ENCODE measurements at regions not wholly inside any gene's neighbourhood (a gene's known extent, or its start where the extent isn't known, plus 50 kb on each side); places are given as distances from the start of the nearest gene placed in this dataset.
A peak's percentile ranks its signal among the peaks of the same experiment; 100 is the strongest.

GRCh38 chr2:64196963-64197362, 52.7 kb upstream of the PELI1 start:
- H3K9me3 ChIP-seq (ENCODE audit: control insufficient read depth, low read length) = no peaks in the 10 kb centered on the region
- H3K4me3 ChIP-seq (ENCODE audit: low read length) = no peak overlapping the region
- no peak overlapping the region for H3K9ac ChIP-seq (ENCODE audit: low read length)
- DNase-seq (ENCODE audit: low read depth) = no peak
- no peaks in the 10 kb centered on the region for H3K27me3 ChIP-seq (replicated peaks; ENCODE audit: control insufficient read depth, insufficient read depth, low read length)
- peaks cover 19% of the 10 kb centered on the region for H3K4me1 ChIP-seq (ENCODE audit: control insufficient read depth, insufficient read depth, low read length)
- H3K36me3 ChIP-seq (ENCODE audit: control insufficient read depth, insufficient read depth, low read length, severe bottlenecking) = no peaks in the 10 kb centered on the region

GRCh38 chr2:64201151-64201550, 56.9 kb upstream of the PELI1 start:
- H3K4me3 ChIP-seq (ENCODE audit: low read length) = no peak overlapping the region
- DNase-seq (ENCODE audit: low read depth) = peak; percentile 32
- no peak overlapping the region for H3K9ac ChIP-seq (ENCODE audit: low read length)
- H3K27me3 ChIP-seq (replicated peaks; ENCODE audit: control insufficient read depth, insufficient read depth, low read length) = no peaks in the 10 kb centered on the region
- H3K36me3 ChIP-seq (ENCODE audit: control insufficient read depth, insufficient read depth, low read length, severe bottlenecking) = no peaks in the 10 kb centered on the region
- peaks cover 36% of the 10 kb centered on the region for H3K4me1 ChIP-seq (ENCODE audit: control insufficient read depth, insufficient read depth, low read length)
- H3K9me3 ChIP-seq (ENCODE audit: control insufficient read depth, low read length) = no peaks in the 10 kb centered on the region

- no peaks in the 10 kb centered on the region for H3K9me3 ChIP-seq (ENCODE audit: control insufficient read depth, low read length)
- peak; percentile 44 for DNase-seq (ENCODE audit: low read depth)
- H3K9ac ChIP-seq (ENCODE audit: low read length) = no peak overlapping the region
- H3K27me3 ChIP-seq (replicated peaks; ENCODE audit: control insufficient read depth, insufficient read depth, low read length) = no peaks in the 10 kb centered on the region
- no peak overlapping the region for H3K4me3 ChIP-seq (ENCODE audit: low read length)
- peaks cover 36% of the 10 kb centered on the region for H3K4me1 ChIP-seq (ENCODE audit: control insufficient read depth, insufficient read depth, low read length)
- no peaks in the 10 kb centered on the region for H3K36me3 ChIP-seq (ENCODE audit: control insufficient read depth, insufficient read depth, low read length, severe bottlenecking)
These were observed 58.1 kb upstream of the PELI1 start for GRCh38 chr2:64202206-64202845.

- no peaks in the 10 kb centered on the region for H3K27me3 ChIP-seq (replicated peaks; ENCODE audit: control insufficient read depth, insufficient read depth, low read length)
- no peaks in the 10 kb centered on the region for H3K36me3 ChIP-seq (ENCODE audit: control insufficient read depth, insufficient read depth, low read length, severe bottlenecking)
- peak; percentile 47 for DNase-seq (ENCODE audit: low read depth)
- no peaks in the 10 kb centered on the region for H3K9me3 ChIP-seq (ENCODE audit: control insufficient read depth, low read length)
- H3K9ac ChIP-seq (ENCODE audit: low read length) = peak overlapping the region; percentile 46
- H3K4me1 ChIP-seq (ENCODE audit: control insufficient read depth, insufficient read depth, low read length) = peaks cover 36% of the 10 kb centered on the region
- H3K4me3 ChIP-seq (ENCODE audit: low read length) = peak overlapping the region; percentile 17
These were observed 59.1 kb upstream of the PELI1 start for GRCh38 chr2:64203131-64203857.

GRCh38 chr2:64203858-64204632, 59.8 kb upstream of the PELI1 start:
- H3K4me1 ChIP-seq (ENCODE audit: control insufficient read depth, insufficient read depth, low read length) = peaks cover 36% of the 10 kb centered on the region
- peak overlapping the region; percentile 46 for H3K9ac ChIP-seq (ENCODE audit: low read length)
- H3K36me3 ChIP-seq (ENCODE audit: control insufficient read depth, insufficient read depth, low read length, severe bottlenecking) = no peaks in the 10 kb centered on the region
- no peaks in the 10 kb centered on the region for H3K27me3 ChIP-seq (replicated peaks; ENCODE audit: control insufficient read depth, insufficient read depth, low read length)
- H3K4me3 ChIP-seq (ENCODE audit: low read length) = peak overlapping the region; percentile 17
- peak; percentile 49 for DNase-seq (ENCODE audit: low read depth)
- no peaks in the 10 kb centered on the region for H3K9me3 ChIP-seq (ENCODE audit: control insufficient read depth, low read length)

GRCh38 chr2:64204703-64205102, 60.5 kb upstream of the PELI1 start:
- H3K36me3 ChIP-seq (ENCODE audit: control insufficient read depth, insufficient read depth, low read length, severe bottlenecking) = no peaks in the 10 kb centered on the region
- H3K4me1 ChIP-seq (ENCODE audit: control insufficient read depth, insufficient read depth, low read length) = peaks cover 36% of the 10 kb centered on the region
- H3K27me3 ChIP-seq (replicated peaks; ENCODE audit: control insufficient read depth, insufficient read depth, low read length) = no peaks in the 10 kb centered on the region
- DNase-seq (ENCODE audit: low read depth) = no peak
- H3K9me3 ChIP-seq (ENCODE audit: control insufficient read depth, low read length) = no peaks in the 10 kb centered on the region
- peak overlapping the region; percentile 46 for H3K9ac ChIP-seq (ENCODE audit: low read length)
- H3K4me3 ChIP-seq (ENCODE audit: low read length) = no peak overlapping the region

GRCh38 chr2:64205415-64205814, 61.2 kb upstream of the PELI1 start:
- DNase-seq (ENCODE audit: low read depth) = no peak
- H3K4me1 ChIP-seq (ENCODE audit: control insufficient read depth, insufficient read depth, low read length) = peaks cover 36% of the 10 kb centered on the region
- no peaks in the 10 kb centered on the region for H3K27me3 ChIP-seq (replicated peaks; ENCODE audit: control insufficient read depth, insufficient read depth, low read length)
- H3K4me3 ChIP-seq (ENCODE audit: low read length) = no peak overlapping the region
- no peak overlapping the region for H3K9ac ChIP-seq (ENCODE audit: low read length)
- H3K36me3 ChIP-seq (ENCODE audit: control insufficient read depth, insufficient read depth, low read length, severe bottlenecking) = no peaks in the 10 kb centered on the region
- no peaks in the 10 kb centered on the region for H3K9me3 ChIP-seq (ENCODE audit: control insufficient read depth, low read length)

GRCh38 chr2:64207573-64207972, 63.4 kb upstream of the PELI1 start:
- Histone ChIP-seq H3K36me3 (ENCODE audit: control insufficient read depth, insufficient read depth, low read length, severe bottlenecking) (no peaks in the 10 kb centered on the region), H3K9ac (ENCODE audit: low read length) (no peak overlapping the region), H3K9me3 (ENCODE audit: control insufficient read depth, low read length) (no peaks in the 10 kb centered on the region), H3K27me3 (replicated peaks; ENCODE audit: control insufficient read depth, insufficient read depth, low read length) (no peaks in the 10 kb centered on the region), H3K4me3 (ENCODE audit: low read length) (no peak overlapping the region), H3K4me1 (ENCODE audit: control insufficient read depth, insufficient read depth, low read length) (peaks cover 23% of the 10 kb centered on the region)
- DNase-seq (ENCODE audit: low read depth) = no peak

- Histone ChIP-seq H3K4me1 (ENCODE audit: control insufficient read depth, insufficient read depth, low read length) (peaks cover 8% of the 10 kb centered on the region), H3K9ac (ENCODE audit: low read length) (no peak overlapping the region), H3K4me3 (ENCODE audit: low read length) (no peak overlapping the region), H3K27me3 (replicated peaks; ENCODE audit: control insufficient read depth, insufficient read depth, low read length) (no peaks in the 10 kb centered on the region), H3K36me3 (ENCODE audit: control insufficient read depth, insufficient read depth, low read length, severe bottlenecking) (no peaks in the 10 kb centered on the region), H3K9me3 (ENCODE audit: control insufficient read depth, low read length) (no peaks in the 10 kb centered on the region)
- no peak for DNase-seq (ENCODE audit: low read depth)
These were observed 66.6 kb upstream of the PELI1 start for GRCh38 chr2:64210816-64211215.

GRCh38 chr2:64211276-64211921, 67.2 kb upstream of the PELI1 start:
- H3K27me3 ChIP-seq (replicated peaks; ENCODE audit: control insufficient read depth, insufficient read depth, low read length) = no peaks in the 10 kb centered on the region
- H3K36me3 ChIP-seq (ENCODE audit: control insufficient read depth, insufficient read depth, low read length, severe bottlenecking) = no peaks in the 10 kb centered on the region
- peaks cover 8% of the 10 kb centered on the region for H3K4me1 ChIP-seq (ENCODE audit: control insufficient read depth, insufficient read depth, low read length)
- H3K4me3 ChIP-seq (ENCODE audit: low read length) = no peak overlapping the region
- no peak for DNase-seq (ENCODE audit: low read depth)
- H3K9ac ChIP-seq (ENCODE audit: low read length) = no peak overlapping the region
- no peaks in the 10 kb centered on the region for H3K9me3 ChIP-seq (ENCODE audit: control insufficient read depth, low read length)

- DNase-seq (ENCODE audit: low read depth) = peak; percentile 66
- H3K9ac ChIP-seq (ENCODE audit: low read length) = no peak overlapping the region
These were observed 68.1 kb upstream of the PELI1 start for GRCh38 chr2:64212346-64212745.

More at GRCh38 chr2:64212346-64212745, 68.1 kb upstream of the PELI1 start:
- Histone ChIP-seq H3K9me3 (ENCODE audit: control insufficient read depth, low read length) (no peaks in the 10 kb centered on the region), H3K36me3 (ENCODE audit: control insufficient read depth, insufficient read depth, low read length, severe bottlenecking) (no peaks in the 10 kb centered on the region), H3K4me3 (ENCODE audit: low read length) (no peak overlapping the region), H3K27me3 (replicated peaks; ENCODE audit: control insufficient read depth, insufficient read depth, low read length) (no peaks in the 10 kb centered on the region), H3K4me1 (ENCODE audit: control insufficient read depth, insufficient read depth, low read length) (peaks cover 8% of the 10 kb centered on the region)
